Neural cell (in vitro differentiated cells): ENCODE measurements at regions not wholly inside any gene's neighbourhood (a gene's known extent, or its start where the extent isn't known, plus 50 kb on each side); places are given as distances from the start of the nearest gene placed in this dataset.

Experiments used
- H2AFZ ChIP-seq: fragments of 200-600, 300-800 bp; sonication (generic), shearing (Covaris generic); 2 replicates; pipeline ENCODE4 v1.6.0; 2014; ENCODE audit warnings: low read depth, mild to moderate bottlenecking, antibody characterized with exemption, low read length, moderate library complexity
- H3F3A ChIP-seq: fragments of 200-600 bp; shearing (Covaris generic); 2 replicates; pipeline ENCODE4 v1.6.1; 2016; ENCODE audit warnings: mild to moderate bottlenecking, moderate library complexity, mixed read lengths, antibody characterized with exemption, low read length; ENCODE audit not compliant: insufficient read depth, poor library complexity, severe bottlenecking
- H3K27ac ChIP-seq: fragments of 200-600, 300-800 bp; sonication (generic), shearing (Covaris generic); 2 replicates; pipeline ENCODE4 v1.5.1; 2014; ENCODE audit warnings: mild to moderate bottlenecking, low read length, moderate library complexity
- H3K27me3 ChIP-seq: fragments of 300-800, 200-600 bp; sonication (generic), shearing (Covaris generic); 2 replicates; pipeline ENCODE4 v1.6.0; 2014; ENCODE audit warnings: mild to moderate bottlenecking, low read depth, low read length, moderate library complexity; ENCODE audit not compliant: insufficient read depth
- H3K36me3 ChIP-seq: fragments of 300-800, 200-600 bp; sonication (generic), shearing (Covaris generic); 2 replicates; pipeline ENCODE4 v1.5.1; 2014; ENCODE audit warnings: mild to moderate bottlenecking, antibody characterized with exemption, low read length, moderate library complexity; ENCODE audit not compliant: insufficient read depth
- H3K4me2 ChIP-seq: fragments of 300-800, 200-600 bp; sonication (generic), shearing (Covaris generic); 2 replicates; pipeline ENCODE4 v1.6.0; 2014; ENCODE audit warnings: mild to moderate bottlenecking, low read length
- H3K4me3 ChIP-seq: fragments of 300-800, 200-600 bp; sonication (generic), shearing (Covaris generic); 2 replicates; pipeline ENCODE4 v1.5.1; 2014; ENCODE audit warnings: mild to moderate bottlenecking, low read length, moderate library complexity
- H3K79me2 ChIP-seq: fragments of 200-600 bp; shearing (Covaris generic); replicated peaks from 2 replicates; pipeline ENCODE4 v1.6.0; 2014; ENCODE audit warnings: mild to moderate bottlenecking, low read length, moderate library complexity; ENCODE audit not compliant: insufficient read depth
- H3K9ac ChIP-seq: fragments of 300-800, 200-600 bp; sonication (generic), shearing (Covaris generic); 2 replicates; pipeline ENCODE4 v1.6.1; 2016; ENCODE audit warnings: mild to moderate bottlenecking, low read length, mixed read lengths
- H3K9me2 ChIP-seq: fragments of 200-600 bp; shearing (Covaris generic); 2 replicates; pipeline ENCODE4 v1.6.1; 2016; ENCODE audit warnings: mild to moderate bottlenecking, low read length, mixed read lengths; ENCODE audit not compliant: insufficient read depth
- H3K9me3 ChIP-seq: fragments of 200-600, 300-800 bp; sonication (generic), shearing (Covaris generic); 2 replicates; pipeline ENCODE4 v1.6.1; 2016; ENCODE audit warnings: mild to moderate bottlenecking, mixed run types, low read length, moderate library complexity, mixed read lengths
- H4K20me1 ChIP-seq: fragments of 200-600 bp; shearing (Covaris generic); 2 replicates; pipeline ENCODE4 v1.6.1; 2016; ENCODE audit warnings: mild to moderate bottlenecking, mixed run types; ENCODE audit not compliant: insufficient read depth
- EP300 ChIP-seq: fragments of 450-650 bp; conservative IDR thresholded peaks from 2 replicates; pipeline ENCODE4 v1.6.1; 2014; ENCODE audit warnings: antibody characterized with exemption, mild to moderate bottlenecking, moderate library complexity; ENCODE audit not compliant: poor library complexity, severe bottlenecking
- EZH2 ChIP-seq: fragments of 200-600, 300-800 bp; shearing (Covaris generic), sonication (generic); IDR thresholded peaks from 2 replicates; pipeline ENCODE4 v1.6.1; 2014; ENCODE audit warnings: antibody characterized with exemption, low read length, borderline replicate concordance, mild to moderate bottlenecking; ENCODE audit not compliant: insufficient read depth, poor library complexity, severe bottlenecking
- MXI1 ChIP-seq: fragments of 450-650 bp; conservative IDR thresholded peaks from 2 replicates; pipeline ENCODE4 v1.6.1; 2014; ENCODE audit warnings: antibody characterized with exemption, mild to moderate bottlenecking; ENCODE audit not compliant: poor library complexity, severe bottlenecking
- POLR2AphosphoS5 ChIP-seq: IDR thresholded peaks from 2 replicates; pipeline ENCODE4 v1.6.1; 2012
- RAD21 ChIP-seq: fragments of 450-650 bp; conservative IDR thresholded peaks from 2 replicates; pipeline ENCODE4 v1.6.1; 2014; ENCODE audit warnings: antibody characterized with exemption, mild to moderate bottlenecking, moderate library complexity
- SMC3 ChIP-seq: fragments of 450-650 bp; conservative IDR thresholded peaks from 2 replicates; pipeline ENCODE4 v1.6.1; 2014; ENCODE audit warnings: antibody characterized with exemption, mild to moderate bottlenecking, moderate library complexity; ENCODE audit not compliant: poor library complexity
- TAF1 ChIP-seq: IDR thresholded peaks from 2 replicates; pipeline ENCODE4 v1.6.1; 2012; ENCODE audit warnings: low read depth
- TF ChIP-seq, protein P1 (sequence below): IDR thresholded peaks from 2 replicates; pipeline ENCODE4 v1.6.1; 2012; ENCODE audit warnings: borderline replicate concordance
- TF ChIP-seq, protein P2 (sequence below): fragments of 450-650 bp; IDR thresholded peaks from 2 replicates; pipeline ENCODE4 v1.5.1; 2014; ENCODE audit warnings: antibody characterized with exemption, mild to moderate bottlenecking, moderate library complexity; ENCODE audit not compliant: poor library complexity, severe bottlenecking

DNA sequence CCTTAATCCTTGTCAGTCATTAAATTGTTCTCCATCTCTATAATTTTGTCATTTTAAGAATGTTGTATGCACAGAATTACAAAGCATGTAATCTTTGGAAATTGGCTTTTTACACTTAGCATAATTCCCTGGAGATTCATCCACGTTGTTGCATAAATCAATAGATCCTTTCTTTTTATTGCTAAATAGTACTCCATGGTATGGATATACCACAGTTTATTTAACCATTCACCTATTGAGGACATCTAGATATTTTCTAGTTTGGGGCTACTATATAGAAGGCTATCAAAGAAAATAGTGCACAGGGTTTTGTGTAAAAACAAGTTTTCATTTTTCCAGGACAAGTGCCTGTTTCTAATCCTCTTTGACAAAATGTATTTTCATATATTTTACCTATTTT is 523.6 kb upstream of the KLF12 start:
- no peak overlapping the region for H2AFZ ChIP-seq
- no peak overlapping the region for H3K9ac ChIP-seq
- H3K27ac ChIP-seq = no peak overlapping the region
- no peak overlapping the region for H3K4me2 ChIP-seq
- no peaks in the 10 kb centered on the region for H4K20me1 ChIP-seq
- H3F3A ChIP-seq = no peaks in the 10 kb centered on the region
- no peaks in the 10 kb centered on the region for H3K9me2 ChIP-seq
- H3K9me3 ChIP-seq = no peaks in the 10 kb centered on the region
- no peaks in the 10 kb centered on the region for H3K27me3 ChIP-seq
- no peaks in the 10 kb centered on the region for H3K36me3 ChIP-seq
- H3K79me2 ChIP-seq = no peaks in the 10 kb centered on the region
- no peak overlapping the region for H3K4me3 ChIP-seq
- no peak for TF ChIP-seq SMC3

DNA sequence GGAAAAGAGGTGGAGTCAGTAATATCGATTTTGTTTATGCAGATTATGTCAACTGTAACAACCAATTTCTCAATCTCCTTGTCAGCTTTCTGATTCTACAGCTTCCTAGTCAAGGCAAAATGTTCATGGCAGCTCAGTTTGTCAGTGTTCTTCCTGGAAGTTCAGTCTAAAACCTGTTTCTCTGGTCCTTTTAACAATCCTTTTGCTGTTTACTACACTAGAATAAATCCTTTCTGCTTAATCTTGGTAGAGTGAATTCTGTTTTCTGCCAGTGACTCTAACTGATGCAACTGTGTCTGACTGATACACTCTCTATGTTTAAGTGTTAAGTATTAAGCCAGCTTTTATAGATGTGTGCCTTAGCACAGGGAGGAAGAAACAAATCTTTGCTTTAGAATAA is 516.9 kb upstream of the KLF12 start:
- no peak overlapping the region for H3K4me3 ChIP-seq
- H3K79me2 ChIP-seq = no peaks in the 10 kb centered on the region
- TF ChIP-seq MXI1 = no peak
- no peak for TF ChIP-seq SMC3
- TF ChIP-seq EP300 = peak; percentile 34
- H3K9me2 ChIP-seq = no peaks in the 10 kb centered on the region
- H3K9me3 ChIP-seq = no peaks in the 10 kb centered on the region
- no peak overlapping the region for H3K9ac ChIP-seq
- no peak overlapping the region for H3K4me2 ChIP-seq
- no peaks in the 10 kb centered on the region for H4K20me1 ChIP-seq
- no peak overlapping the region for H2AFZ ChIP-seq
- H3F3A ChIP-seq = peaks cover 3% of the 10 kb centered on the region
- H3K27ac ChIP-seq = peak overlapping the region; percentile 23
- no peaks in the 10 kb centered on the region for H3K36me3 ChIP-seq
- no peaks in the 10 kb centered on the region for H3K27me3 ChIP-seq

DNA sequence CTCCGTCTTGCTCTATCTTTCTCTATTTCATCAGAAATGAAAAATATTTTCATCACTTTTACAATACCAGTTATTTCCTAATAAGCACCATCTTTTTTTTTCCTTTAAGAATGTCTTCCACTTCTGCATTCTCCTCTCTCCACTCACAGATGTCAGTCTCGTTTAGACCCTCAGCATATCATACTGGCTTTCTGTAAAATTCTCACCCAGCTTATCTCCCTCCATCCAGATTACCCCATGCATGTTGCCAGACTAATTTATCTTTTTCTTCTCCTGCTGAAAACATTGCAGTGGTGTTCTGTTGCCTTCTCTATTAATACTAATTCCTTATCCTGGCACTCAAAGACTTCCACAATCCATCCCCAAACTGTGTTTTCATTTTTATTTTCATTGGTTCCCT is 513.8 kb upstream of the KLF12 start:
- TF ChIP-seq MXI1 (no peak), RAD21 (no peak), SMC3 (no peak), EP300 (no peak), EZH2 (no peak), POLR2AphosphoS5 (no peak), TAF1 (no peak)
- TF ChIP-seq, protein P1, sequence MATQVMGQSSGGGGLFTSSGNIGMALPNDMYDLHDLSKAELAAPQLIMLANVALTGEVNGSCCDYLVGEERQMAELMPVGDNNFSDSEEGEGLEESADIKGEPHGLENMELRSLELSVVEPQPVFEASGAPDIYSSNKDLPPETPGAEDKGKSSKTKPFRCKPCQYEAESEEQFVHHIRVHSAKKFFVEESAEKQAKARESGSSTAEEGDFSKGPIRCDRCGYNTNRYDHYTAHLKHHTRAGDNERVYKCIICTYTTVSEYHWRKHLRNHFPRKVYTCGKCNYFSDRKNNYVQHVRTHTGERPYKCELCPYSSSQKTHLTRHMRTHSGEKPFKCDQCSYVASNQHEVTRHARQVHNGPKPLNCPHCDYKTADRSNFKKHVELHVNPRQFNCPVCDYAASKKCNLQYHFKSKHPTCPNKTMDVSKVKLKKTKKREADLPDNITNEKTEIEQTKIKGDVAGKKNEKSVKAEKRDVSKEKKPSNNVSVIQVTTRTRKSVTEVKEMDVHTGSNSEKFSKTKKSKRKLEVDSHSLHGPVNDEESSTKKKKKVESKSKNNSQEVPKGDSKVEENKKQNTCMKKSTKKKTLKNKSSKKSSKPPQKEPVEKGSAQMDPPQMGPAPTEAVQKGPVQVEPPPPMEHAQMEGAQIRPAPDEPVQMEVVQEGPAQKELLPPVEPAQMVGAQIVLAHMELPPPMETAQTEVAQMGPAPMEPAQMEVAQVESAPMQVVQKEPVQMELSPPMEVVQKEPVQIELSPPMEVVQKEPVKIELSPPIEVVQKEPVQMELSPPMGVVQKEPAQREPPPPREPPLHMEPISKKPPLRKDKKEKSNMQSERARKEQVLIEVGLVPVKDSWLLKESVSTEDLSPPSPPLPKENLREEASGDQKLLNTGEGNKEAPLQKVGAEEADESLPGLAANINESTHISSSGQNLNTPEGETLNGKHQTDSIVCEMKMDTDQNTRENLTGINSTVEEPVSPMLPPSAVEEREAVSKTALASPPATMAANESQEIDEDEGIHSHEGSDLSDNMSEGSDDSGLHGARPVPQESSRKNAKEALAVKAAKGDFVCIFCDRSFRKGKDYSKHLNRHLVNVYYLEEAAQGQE = no peak
- TF ChIP-seq, protein P2, sequence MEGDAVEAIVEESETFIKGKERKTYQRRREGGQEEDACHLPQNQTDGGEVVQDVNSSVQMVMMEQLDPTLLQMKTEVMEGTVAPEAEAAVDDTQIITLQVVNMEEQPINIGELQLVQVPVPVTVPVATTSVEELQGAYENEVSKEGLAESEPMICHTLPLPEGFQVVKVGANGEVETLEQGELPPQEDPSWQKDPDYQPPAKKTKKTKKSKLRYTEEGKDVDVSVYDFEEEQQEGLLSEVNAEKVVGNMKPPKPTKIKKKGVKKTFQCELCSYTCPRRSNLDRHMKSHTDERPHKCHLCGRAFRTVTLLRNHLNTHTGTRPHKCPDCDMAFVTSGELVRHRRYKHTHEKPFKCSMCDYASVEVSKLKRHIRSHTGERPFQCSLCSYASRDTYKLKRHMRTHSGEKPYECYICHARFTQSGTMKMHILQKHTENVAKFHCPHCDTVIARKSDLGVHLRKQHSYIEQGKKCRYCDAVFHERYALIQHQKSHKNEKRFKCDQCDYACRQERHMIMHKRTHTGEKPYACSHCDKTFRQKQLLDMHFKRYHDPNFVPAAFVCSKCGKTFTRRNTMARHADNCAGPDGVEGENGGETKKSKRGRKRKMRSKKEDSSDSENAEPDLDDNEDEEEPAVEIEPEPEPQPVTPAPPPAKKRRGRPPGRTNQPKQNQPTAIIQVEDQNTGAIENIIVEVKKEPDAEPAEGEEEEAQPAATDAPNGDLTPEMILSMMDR = no peak
- no peaks in the 10 kb centered on the region for H3K79me2 ChIP-seq
- no peaks in the 10 kb centered on the region for H3K27me3 ChIP-seq
- H4K20me1 ChIP-seq = no peaks in the 10 kb centered on the region
- no peak overlapping the region for H3K27ac ChIP-seq
- no peaks in the 10 kb centered on the region for H3K9me2 ChIP-seq
- H3K4me2 ChIP-seq = no peak overlapping the region
- no peaks in the 10 kb centered on the region for H3K36me3 ChIP-seq
- no peak overlapping the region for H3K9ac ChIP-seq
- no peak overlapping the region for H3K4me3 ChIP-seq
- H3K9me3 ChIP-seq = no peaks in the 10 kb centered on the region
- H3F3A ChIP-seq = peaks cover 3% of the 10 kb centered on the region
- no peak overlapping the region for H2AFZ ChIP-seq
